Activated naive CD4-positive, alpha-beta T cell treated with anti-CD3 and anti-CD28 coated beads, Interleukin-2, amount 50 U/mL, for 72 hours (primary cell): ENCODE measurements at regions not wholly inside any gene's neighbourhood (a gene's known extent, or its start where the extent isn't known, plus 50 kb on each side); places are given as distances from the start of the nearest gene placed in this dataset.

ENCODE experiments used
- ATAC-seq, 2 donors: fragments of 150-1000 bp; cut with Tn5 transposase; 2 replicates each; pipeline ENCODE4 v1.10.0; 2021; ENCODE audit warnings: mild to moderate bottlenecking in 2 of 2, moderate library complexity in 2 of 2
- DNase-seq, 2 donors: peaks; one replicate each; pipeline ENCODE4 v3.0.0; 2021 to 2022; ENCODE audit warnings: low spot score in 2 of 2
- H3K27ac Mint-ChIP-seq, 2 donors: one replicate each; pipeline ENCODE4 v1.8.0; 2022; ENCODE audit warnings: mild to moderate bottlenecking in 2 of 2, mixed read lengths in 2 of 2
- H3K36me3 Mint-ChIP-seq, 2 donors: one replicate each; pipeline ENCODE4 v1.8.0; 2022; ENCODE audit warnings: mixed read lengths in 2 of 2
- H3K9me3 Mint-ChIP-seq, 2 donors: one replicate each; pipeline ENCODE4 v1.8.0; 2022; ENCODE audit warnings: mixed read lengths in 2 of 2

GRCh38 chr1:170853867-170854266, 81.5 kb upstream of the MROH9 start:
- H3K9me3 Mint-ChIP-seq, result peaks cover 0 to 4% of the 10 kb centered on the region in 2 donors
- peak in 1 of 2 donors; percentile 22 for ATAC-seq
- H3K27ac Mint-ChIP-seq, result no peak overlapping the region
- no peak for DNase-seq
- H3K36me3 Mint-ChIP-seq, result no peaks in the 10 kb centered on the region

DNA sequence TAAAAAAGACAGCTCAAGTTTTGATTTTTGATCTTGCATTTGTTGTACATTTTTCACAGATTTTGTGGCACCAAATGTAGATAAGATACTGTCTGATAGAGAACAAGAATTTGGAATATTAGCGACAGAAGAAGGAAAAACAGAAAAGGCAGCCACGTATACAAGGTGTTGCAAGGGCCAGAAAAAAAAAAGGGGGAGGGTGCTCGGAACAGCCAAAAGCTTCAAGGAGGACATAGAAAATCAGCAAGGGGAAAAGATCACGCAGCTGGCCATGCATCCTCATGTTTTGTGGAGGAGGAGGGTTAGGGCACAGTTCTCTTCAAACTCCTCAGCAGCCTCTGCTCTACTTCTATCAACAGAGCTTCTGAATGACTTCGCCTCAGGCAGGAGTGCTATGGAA, 80.7 kb upstream of the MROH9 start:
- DNase-seq, result no peak

GRCh38 chr1:170856455-170856854, 78.9 kb upstream of the MROH9 start:
- no peaks in the 10 kb centered on the region for H3K36me3 Mint-ChIP-seq
- no peak overlapping the region for H3K27ac Mint-ChIP-seq
- DNase-seq, result no peak
- ATAC-seq, result no peak
- no peaks in the 10 kb centered on the region for H3K9me3 Mint-ChIP-seq

More for the DNA sequence above, 80.7 kb upstream of the MROH9 start:
- no peak overlapping the region for H3K27ac Mint-ChIP-seq
- no peaks in the 10 kb centered on the region for H3K36me3 Mint-ChIP-seq
- H3K9me3 Mint-ChIP-seq, result peaks cover 0 to 4% of the 10 kb centered on the region in 2 donors
- no peak for ATAC-seq

- ATAC-seq, result no peak
- Mint-ChIP-seq H3K36me3 (no peaks in the 10 kb centered on the region), H3K27ac (no peak overlapping the region), H3K9me3 (no peaks in the 10 kb centered on the region)
- DNase-seq, result no peak
Observed at GRCh38 chr1:170857955-170858354, 77.4 kb upstream of the MROH9 start.

DNA sequence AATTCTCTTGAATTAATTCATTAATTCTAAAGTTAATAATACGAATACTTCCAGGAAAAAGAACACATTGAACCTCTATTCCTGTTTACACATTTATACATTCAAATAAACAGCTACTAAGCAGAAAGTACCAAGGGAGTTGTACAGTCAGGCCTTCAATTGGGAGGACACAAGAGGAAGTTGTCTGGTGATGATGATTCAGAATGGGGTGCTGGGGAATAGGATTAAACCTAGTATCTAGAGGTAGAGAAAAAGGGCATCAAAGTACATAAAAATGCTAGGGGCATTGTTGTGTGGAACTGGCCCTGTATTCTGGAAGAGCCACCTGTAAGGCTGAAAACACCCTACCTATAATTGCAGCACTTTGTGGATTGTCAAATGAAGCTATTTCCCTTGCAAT, 71.7 kb upstream of the MROH9 start:
- no peak overlapping the region for H3K27ac Mint-ChIP-seq
- DNase-seq (no peak), ATAC-seq (no peak)
- H3K9me3 Mint-ChIP-seq, result no peaks in the 10 kb centered on the region
- no peaks in the 10 kb centered on the region for H3K36me3 Mint-ChIP-seq

GRCh38 chr1:170864238-170864637, 71.1 kb upstream of the MROH9 start:
- no peak for ATAC-seq
- DNase-seq, result no peak
- H3K9me3 Mint-ChIP-seq, result no peaks in the 10 kb centered on the region
- H3K27ac Mint-ChIP-seq, result no peak overlapping the region
- H3K36me3 Mint-ChIP-seq, result no peaks in the 10 kb centered on the region

- Mint-ChIP-seq H3K27ac (no peak overlapping the region), H3K36me3 (no peaks in the 10 kb centered on the region), H3K9me3 (no peaks in the 10 kb centered on the region)
- DNase-seq (no peak), ATAC-seq (no peak)
Observed at GRCh38 chr1:170864876-170865538, 70.3 kb upstream of the MROH9 start.

DNA sequence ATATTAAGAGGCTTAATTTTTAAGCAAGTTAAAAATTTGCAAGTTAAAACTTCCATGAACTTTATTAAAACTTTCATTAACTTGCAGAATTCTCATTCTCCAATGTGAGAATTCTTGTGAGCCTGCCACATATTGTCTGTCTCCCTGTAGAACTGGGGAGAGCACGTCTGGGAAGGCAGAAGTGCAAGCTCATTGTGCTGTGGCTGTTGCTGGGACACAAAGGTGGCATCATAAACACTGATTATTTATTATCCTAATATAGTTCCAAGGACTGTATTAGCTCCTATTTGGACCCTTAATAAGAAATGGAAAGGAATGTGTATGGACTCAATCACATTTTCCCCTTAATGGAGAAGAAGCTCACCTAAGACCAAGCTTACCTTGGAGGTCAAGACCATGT, 68.7 kb upstream of the MROH9 start:
- Mint-ChIP-seq H3K36me3 (no peaks in the 10 kb centered on the region), H3K27ac (no peak overlapping the region), H3K9me3 (no peaks in the 10 kb centered on the region)
- ATAC-seq (no peak), DNase-seq (no peak)

- DNase-seq (no peak), ATAC-seq (no peak)
- Mint-ChIP-seq H3K9me3 (no peaks in the 10 kb centered on the region), H3K36me3 (no peaks in the 10 kb centered on the region), H3K27ac (no peak overlapping the region)
Observed at GRCh38 chr1:170871868-170872267, 63.5 kb upstream of the MROH9 start.

- DNase-seq (no peak), ATAC-seq (no peak)
- Mint-ChIP-seq H3K27ac (no peak overlapping the region), H3K9me3 (no peaks in the 10 kb centered on the region), H3K36me3 (no peaks in the 10 kb centered on the region)
Observed at GRCh38 chr1:170872663-170873062, 62.7 kb upstream of the MROH9 start.

GRCh38 chr1:170874671-170875070, 60.7 kb upstream of the MROH9 start:
- H3K9me3 Mint-ChIP-seq, result no peaks in the 10 kb centered on the region
- ATAC-seq (no peak), DNase-seq (no peak)
- H3K27ac Mint-ChIP-seq, result no peak overlapping the region
- H3K36me3 Mint-ChIP-seq, result no peaks in the 10 kb centered on the region

- H3K27ac Mint-ChIP-seq, result no peak overlapping the region
- H3K9me3 Mint-ChIP-seq, result no peaks in the 10 kb centered on the region
Observed at GRCh38 chr1:170881268-170882265, 53.8 kb upstream of the MROH9 start.

More at GRCh38 chr1:170881268-170882265, 53.8 kb upstream of the MROH9 start:
- DNase-seq (no peak), ATAC-seq (peak in 1 of 2 donors; percentile 30)
- no peaks in the 10 kb centered on the region for H3K36me3 Mint-ChIP-seq
